GM23338 (cell line): ENCODE measurements at regions not wholly inside any gene's neighbourhood (a gene's known extent, or its start where the extent isn't known, plus 50 kb on each side); places are given as distances from the start of the nearest gene placed in this dataset.

Experiments
- ATAC-seq: fragments of 200-7000 bp; cut with Tn5 transposase; 3 replicates; pipeline ENCODE4 v1.9.1; 2020
- DNase-seq: peaks from one replicate; pipeline ENCODE4 v3.0.0-alpha.2; 2015; ENCODE audit warnings: low spot score
- H2AFZ ChIP-seq: fragments of 200-600 bp; sonication (generic); 2 replicates; pipeline ENCODE4 v1.8.0; 2016; ENCODE audit warnings: antibody characterized with exemption, mild to moderate bottlenecking, moderate library complexity
- H3F3A ChIP-seq: fragments of 200-600 bp; sonication (generic); replicated peaks from 2 replicates; pipeline ENCODE4 v1.8.0; 2017; ENCODE audit warnings: antibody characterized with exemption, mixed run types, low read depth
- H3K27ac ChIP-seq: fragments of 200-600 bp; sonication (generic); 2 replicates; pipeline ENCODE4 v1.6.1; 2016; ENCODE audit warnings: low read depth
- H3K27me3 ChIP-seq: fragments of 200-600 bp; sonication (generic); 2 replicates; pipeline ENCODE4 v1.8.0; 2016; ENCODE audit warnings: mild to moderate bottlenecking, mixed run types, moderate library complexity; ENCODE audit not compliant: insufficient read depth
- H3K36me3 ChIP-seq: fragments of 200-600 bp; sonication (generic); 2 replicates; pipeline ENCODE4 v1.8.0; 2016; ENCODE audit warnings: mild to moderate bottlenecking; ENCODE audit not compliant: insufficient read depth
- H3K4me1 ChIP-seq: fragments of 200-600 bp; sonication (generic); 2 replicates; pipeline ENCODE4 v1.8.0; 2016; ENCODE audit warnings: mild to moderate bottlenecking, moderate library complexity; ENCODE audit not compliant: insufficient read depth
- H3K4me2 ChIP-seq: fragments of 200-600 bp; sonication (generic); 2 replicates; pipeline ENCODE4 v1.7.1; 2017; ENCODE audit warnings: mixed run types
- H3K4me3 ChIP-seq: fragments of 200-600 bp; sonication (generic); 2 replicates; pipeline ENCODE4 v1.6.1; 2016; ENCODE audit warnings: mixed run types
- H3K79me2 ChIP-seq: fragments of 200-600 bp; sonication (generic); replicated peaks from 2 replicates; pipeline ENCODE4 v1.8.0; 2017; ENCODE audit warnings: mild to moderate bottlenecking; ENCODE audit not compliant: insufficient read depth
- H3K9me2 ChIP-seq: fragments of 200-600 bp; sonication (generic); 2 replicates; pipeline ENCODE4 v1.8.0; 2017; ENCODE audit not compliant: insufficient read depth
- H4K20me1 ChIP-seq: fragments of 200-600 bp; sonication (generic); replicated peaks from 2 replicates; pipeline ENCODE4 v1.8.0; 2017; ENCODE audit warnings: mild to moderate bottlenecking; ENCODE audit not compliant: insufficient read depth
- H3K27ac Mint-ChIP-seq: 2 replicates; pipeline ENCODE4 v1.8.0; 2020; ENCODE audit warnings: inconsistent platforms, mild to moderate bottlenecking, moderate library complexity, mixed read lengths
- H3K27me3 Mint-ChIP-seq: 3 replicates; pipeline ENCODE4 v1.8.0; 2022; ENCODE audit warnings: low read depth, mild to moderate bottlenecking, moderate library complexity, mixed read lengths, inconsistent platforms; ENCODE audit not compliant: insufficient read depth, poor library complexity
- H3K36me3 Mint-ChIP-seq: 3 replicates; pipeline ENCODE4 v1.8.0; 2021; ENCODE audit warnings: low read depth, mild to moderate bottlenecking, inconsistent platforms, moderate library complexity, mixed read lengths
- H3K4me1 Mint-ChIP-seq: 3 replicates; pipeline ENCODE4 v1.8.0; 2020; ENCODE audit warnings: mild to moderate bottlenecking, inconsistent platforms, mixed read lengths
- H3K4me3 Mint-ChIP-seq: 3 replicates; pipeline ENCODE4 v1.8.0; 2021; ENCODE audit warnings: moderate library complexity, mild to moderate bottlenecking, inconsistent platforms, mixed read lengths
- H3K9me3 Mint-ChIP-seq: 3 replicates; pipeline ENCODE4 v1.8.0; 2020; ENCODE audit warnings: moderate library complexity, mild to moderate bottlenecking, inconsistent platforms, mixed read lengths
- CREB1 ChIP-seq: fragments of 250-450 bp; sonication (Bioruptor Pico); IDR thresholded peaks from 2 replicates; pipeline ENCODE4 v1.5.0; 2020; ENCODE audit warnings: low read depth, mild to moderate bottlenecking, moderate library complexity
- CTCF ChIP-seq, 2 experiments: fragments of 200-600 bp in 1 of 2; sonication (generic) in 1 of 2; conservative IDR thresholded peaks; 2 replicates each; pipeline versions ENCODE4 v1.5.1 to v1.6.1; 2016 to 2017; ENCODE audit warnings: antibody characterized with exemption in 2 of 2, low read depth in 2 of 2, mild to moderate bottlenecking in 2 of 2, moderate library complexity in 1 of 2
- ETS1 ChIP-seq: IDR thresholded peaks from 2 replicates; pipeline ENCODE4 v1.6.1; 2016; ENCODE audit warnings: antibody characterized with exemption
- JUNB ChIP-seq: IDR thresholded peaks from one replicate; pipeline ENCODE4 v1.6.1; 2016; ENCODE audit warnings: antibody characterized with exemption; ENCODE audit not compliant: unreplicated experiment
- NANOG ChIP-seq: IDR thresholded peaks from 2 replicates; pipeline ENCODE4 v1.6.1; 2016; ENCODE audit warnings: antibody characterized with exemption, borderline replicate concordance
- POLR2AphosphoS5 ChIP-seq: IDR thresholded peaks from 2 replicates; pipeline ENCODE4 v1.6.1; 2016; ENCODE audit warnings: antibody characterized with exemption, low read depth
- STAT1 ChIP-seq: IDR thresholded peaks from one replicate; pipeline ENCODE4 v1.6.1; 2016; ENCODE audit warnings: antibody characterized with exemption; ENCODE audit not compliant: unreplicated experiment
- ZNF114 ChIP-seq: fragments of 250-450 bp; sonication (Bioruptor Pico); IDR thresholded peaks from 2 replicates; pipeline ENCODE4 v1.5.0; 2020; ENCODE audit warnings: mild to moderate bottlenecking, moderate library complexity
- ZNF331 ChIP-seq: fragments of 250-450 bp; sonication (Bioruptor Pico); IDR thresholded peaks from 2 replicates; pipeline ENCODE4 v1.5.0; 2020; ENCODE audit warnings: low read depth, mild to moderate bottlenecking, moderate library complexity
- ZNF462 ChIP-seq: fragments of 250-450 bp; sonication (Bioruptor Pico); IDR thresholded peaks from 2 replicates; pipeline ENCODE4 v1.5.0; 2020; ENCODE audit warnings: mild to moderate bottlenecking, moderate library complexity

GRCh38 chr15:61702224-61703020 is 357.8 kb downstream of the VPS13C start:
- no peak overlapping the region for H3K27ac ChIP-seq
- H3K4me1 Mint-ChIP-seq = peaks cover 8% of the 10 kb centered on the region
- H3K27ac Mint-ChIP-seq = no peak overlapping the region
- H3K4me1 ChIP-seq = peaks cover 5% of the 10 kb centered on the region
- no peaks in the 10 kb centered on the region for H3F3A ChIP-seq
- H3K9me2 ChIP-seq = peaks cover 6% of the 10 kb centered on the region; the same call in 1 of the 2 replicates
- DNase-seq = peak; percentile 62
- ATAC-seq = peak; percentile 97
- no peak overlapping the region for H3K4me2 ChIP-seq
- no peaks in the 10 kb centered on the region for H3K36me3 Mint-ChIP-seq
- no peaks in the 10 kb centered on the region for H3K27me3 Mint-ChIP-seq
- no peaks in the 10 kb centered on the region for H4K20me1 ChIP-seq
- H3K27me3 ChIP-seq = no peaks in the 10 kb centered on the region
- no peak overlapping the region for H3K4me3 ChIP-seq
- H3K9me3 Mint-ChIP-seq = no peaks in the 10 kb centered on the region
- H2AFZ ChIP-seq = 0 out of 2 replicates have a peak overlapping the region, but pooled peaks have one; percentile 4
- H3K36me3 ChIP-seq = no peaks in the 10 kb centered on the region
- H3K79me2 ChIP-seq = no peaks in the 10 kb centered on the region
- TF ChIP-seq CTCF (conservative IDR thresholded peaks at IDR 0.05; ENCODE audit: low read depth in 2 of 2) (peak; percentile 50 to 68), POLR2AphosphoS5 (no peak), NANOG (no peak), ZNF331 (no peak), ZNF114 (CRISPR knock-in tag) (no peak), ETS1 (no peak)
- no peak overlapping the region for H3K4me3 Mint-ChIP-seq

GRCh38 chr15:61701455-61701854 is 358.8 kb downstream of the VPS13C start:
- Histone ChIP-seq H2AFZ (no peak overlapping the region), H3K27ac (no peak overlapping the region), H3K27me3 (no peaks in the 10 kb centered on the region), H3K79me2 (no peaks in the 10 kb centered on the region), H4K20me1 (no peaks in the 10 kb centered on the region), H3K9me2 (peaks cover 6% of the 10 kb centered on the region; the same call in 1 of the 2 replicates), H3K4me3 (no peak overlapping the region), H3K4me1 (peaks cover 14% of the 10 kb centered on the region), H3K4me2 (no peak overlapping the region), H3F3A (no peaks in the 10 kb centered on the region), H3K36me3 (no peaks in the 10 kb centered on the region)
- DNase-seq (no peak), ATAC-seq (no peak)
- H3K9me3 Mint-ChIP-seq = no peaks in the 10 kb centered on the region
- no peaks in the 10 kb centered on the region for H3K27me3 Mint-ChIP-seq
- no peak overlapping the region for H3K27ac Mint-ChIP-seq
- peaks cover 16% of the 10 kb centered on the region for H3K4me1 Mint-ChIP-seq
- H3K36me3 Mint-ChIP-seq = no peaks in the 10 kb centered on the region
- H3K4me3 Mint-ChIP-seq = no peak overlapping the region
- TF ChIP-seq NANOG (no peak), ZNF331 (no peak), JUNB (no peak), CREB1 (CRISPR knock-in tag) (no peak), STAT1 (no peak), ZNF462 (no peak)
